SJSA1 (cell line): ENCODE measurements at regions not wholly inside any gene's neighbourhood (a gene's known extent, or its start where the extent isn't known, plus 50 kb on each side); places are given as distances from the start of the nearest gene placed in this dataset.
A peak's percentile ranks its signal among the peaks of the same experiment; 100 is the strongest.
"Not testable (repeated sequence)": the region's sequence is repeated elsewhere in the genome, so short reads cannot be mapped to it uniquely, and the experiment has no call there.

Source experiments
- DNase-seq, 2 experiments: peaks; one replicate each; pipeline ENCODE4 v3.0.0-alpha.2; 2015 to 2020; ENCODE audit warnings: low spot score in 2 of 2, low read depth in 1 of 2
- H3K27ac ChIP-seq: fragments of 250-450 bp; sonication (Bioruptor Pico); 2 replicates; pipeline ENCODE4 v1.5.1; 2020; ENCODE audit warnings: mild to moderate bottlenecking, moderate library complexity
- H3K27me3 ChIP-seq: fragments of 250-450 bp; sonication (Bioruptor Pico); replicated peaks from 2 replicates; pipeline ENCODE4 v1.5.1; 2020; ENCODE audit warnings: mild to moderate bottlenecking, moderate library complexity
- H3K36me3 ChIP-seq: fragments of 250-450 bp; sonication (Bioruptor Pico); 2 replicates; pipeline ENCODE4 v1.5.1; 2020; ENCODE audit warnings: mild to moderate bottlenecking
- H3K4me1 ChIP-seq: fragments of 250-450 bp; sonication (Bioruptor Pico); replicated peaks from 2 replicates; pipeline ENCODE4 v1.6.1; 2021; ENCODE audit warnings: mild to moderate bottlenecking
- H3K4me3 ChIP-seq: fragments of 250-450 bp; sonication (Bioruptor Pico); 2 replicates; pipeline ENCODE4 v1.5.1; 2020; ENCODE audit warnings: mild to moderate bottlenecking
- H3K9me3 ChIP-seq: fragments of 250-450 bp; sonication (Bioruptor Pico); replicated peaks from 2 replicates; pipeline ENCODE4 v1.5.1; 2020; ENCODE audit warnings: mild to moderate bottlenecking

GRCh38 chr7:68707159-68707558 is 891.1 kb upstream of the AUTS2 start:
- Histone ChIP-seq H3K27me3 (no peaks in the 10 kb centered on the region), H3K4me3 (no peak overlapping the region), H3K36me3 (no peaks in the 10 kb centered on the region), H3K9me3 (no peaks in the 10 kb centered on the region), H3K27ac (peak overlapping the region; percentile 98), H3K4me1 (peaks cover 27% of the 10 kb centered on the region)
- peak in 1 of 2 experiments; percentile 10 for DNase-seq

GRCh38 chr7:68707958-68708357 is 890.3 kb upstream of the AUTS2 start:
- Histone ChIP-seq H3K4me1 (peaks cover 27% of the 10 kb centered on the region), H3K36me3 (no peaks in the 10 kb centered on the region), H3K9me3 (no peaks in the 10 kb centered on the region), H3K4me3 (no peak overlapping the region), H3K27me3 (no peaks in the 10 kb centered on the region), H3K27ac (no peak overlapping the region)
- no peak for DNase-seq

- Histone ChIP-seq H3K27ac (no peak overlapping the region), H3K4me1 (peaks cover under 1% of the 10 kb centered on the region; the same call in 1 of the 2 replicates), H3K9me3 (no peaks in the 10 kb centered on the region), H3K4me3 (no peak overlapping the region), H3K27me3 (no peaks in the 10 kb centered on the region), H3K36me3 (no peaks in the 10 kb centered on the region)
- no peak for DNase-seq
Measured at GRCh38 chr7:68712956-68713495, 885.2 kb upstream of the AUTS2 start.

- not testable (repeated sequence) for H3K4me1 ChIP-seq, DNase-seq, H3K27ac ChIP-seq, H3K27me3 ChIP-seq, H3K36me3 ChIP-seq, H3K9me3 ChIP-seq, H3K4me3 ChIP-seq
Measured at GRCh38 chr7:68714135-68714534, 884.1 kb upstream of the AUTS2 start.

- Histone ChIP-seq H3K4me3 (no peak overlapping the region), H3K36me3 (no peaks in the 10 kb centered on the region), H3K27ac (no peak overlapping the region), H3K27me3 (no peaks in the 10 kb centered on the region), H3K9me3 (no peaks in the 10 kb centered on the region), H3K4me1 (no peaks in the 10 kb centered on the region)
- no peak for DNase-seq
Measured at GRCh38 chr7:68715907-68716306, 882.4 kb upstream of the AUTS2 start.

- H3K4me3 ChIP-seq, result no peak overlapping the region
- no peak for DNase-seq
- H3K4me1 ChIP-seq, result no peaks in the 10 kb centered on the region
- H3K9me3 ChIP-seq, result no peaks in the 10 kb centered on the region
- H3K36me3 ChIP-seq, result no peaks in the 10 kb centered on the region
- H3K27ac ChIP-seq, result no peak overlapping the region
- no peaks in the 10 kb centered on the region for H3K27me3 ChIP-seq
Measured at GRCh38 chr7:68717176-68717575, 881.1 kb upstream of the AUTS2 start.

- Histone ChIP-seq H3K27me3 (no peaks in the 10 kb centered on the region), H3K9me3 (no peaks in the 10 kb centered on the region), H3K27ac (no peak overlapping the region), H3K4me1 (no peaks in the 10 kb centered on the region), H3K4me3 (no peak overlapping the region), H3K36me3 (no peaks in the 10 kb centered on the region)
- DNase-seq, result no peak
Measured at GRCh38 chr7:68718097-68718551, 880.2 kb upstream of the AUTS2 start.

GRCh38 chr7:68720697-68721096 is 877.6 kb upstream of the AUTS2 start:
- Histone ChIP-seq H3K27ac (no peak overlapping the region), H3K27me3 (no peaks in the 10 kb centered on the region), H3K9me3 (no peaks in the 10 kb centered on the region), H3K36me3 (no peaks in the 10 kb centered on the region), H3K4me1 (no peaks in the 10 kb centered on the region), H3K4me3 (no peak overlapping the region)
- no peak for DNase-seq

- no peak overlapping the region for H3K27ac ChIP-seq
- H3K4me1 ChIP-seq, result no peaks in the 10 kb centered on the region
- H3K27me3 ChIP-seq, result no peaks in the 10 kb centered on the region
- no peak for DNase-seq
- H3K4me3 ChIP-seq, result no peak overlapping the region
- no peaks in the 10 kb centered on the region for H3K36me3 ChIP-seq
- no peaks in the 10 kb centered on the region for H3K9me3 ChIP-seq
Measured at GRCh38 chr7:68722044-68722443, 876.2 kb upstream of the AUTS2 start.

- no peak overlapping the region for H3K27ac ChIP-seq
- no peaks in the 10 kb centered on the region for H3K36me3 ChIP-seq
- no peak overlapping the region for H3K4me3 ChIP-seq
- no peaks in the 10 kb centered on the region for H3K9me3 ChIP-seq
- H3K4me1 ChIP-seq, result no peaks in the 10 kb centered on the region
- no peaks in the 10 kb centered on the region for H3K27me3 ChIP-seq
- no peak for DNase-seq
Measured at GRCh38 chr7:68724965-68725364, 873.3 kb upstream of the AUTS2 start.

GRCh38 chr7:68725843-68726785 is 872.2 kb upstream of the AUTS2 start:
- H3K4me1 ChIP-seq, result no peaks in the 10 kb centered on the region
- no peak for DNase-seq

GRCh38 chr7:68728720-68729119 is 869.6 kb upstream of the AUTS2 start:
- H3K27ac ChIP-seq, H3K4me3 ChIP-seq, H3K4me1 ChIP-seq, DNase-seq, H3K9me3 ChIP-seq, H3K36me3 ChIP-seq, H3K27me3 ChIP-seq: not testable (repeated sequence)

More at GRCh38 chr7:68725843-68726785, 872.2 kb upstream of the AUTS2 start:
- no peaks in the 10 kb centered on the region for H3K27me3 ChIP-seq
- no peak overlapping the region for H3K27ac ChIP-seq
- no peak overlapping the region for H3K4me3 ChIP-seq
- no peaks in the 10 kb centered on the region for H3K36me3 ChIP-seq
- no peaks in the 10 kb centered on the region for H3K9me3 ChIP-seq

GRCh38 chr7:68729371-68729770 is 868.9 kb upstream of the AUTS2 start:
- no peaks in the 10 kb centered on the region for H3K36me3 ChIP-seq
- no peak overlapping the region for H3K4me3 ChIP-seq
- H3K4me1 ChIP-seq, result no peaks in the 10 kb centered on the region
- H3K9me3 ChIP-seq, result 0 out of 2 replicates have a peak, but pooled peaks cover 3% of the 10 kb centered on the region
- H3K27ac ChIP-seq, result no peak overlapping the region
- H3K27me3 ChIP-seq, result no peaks in the 10 kb centered on the region
- DNase-seq, result no peak

GRCh38 chr7:68730194-68730593 is 868.1 kb upstream of the AUTS2 start:
- no peaks in the 10 kb centered on the region for H3K4me1 ChIP-seq
- no peak for DNase-seq
- H3K9me3 ChIP-seq, result 0 out of 2 replicates have a peak, but pooled peaks cover 3% of the 10 kb centered on the region
- H3K4me3 ChIP-seq, result no peak overlapping the region
- H3K27ac ChIP-seq, result no peak overlapping the region
- H3K27me3 ChIP-seq, result no peaks in the 10 kb centered on the region
- H3K36me3 ChIP-seq, result no peaks in the 10 kb centered on the region
